ENCODE measurements at regions not wholly inside any gene's neighbourhood (a gene's known extent, or its start where the extent isn't known, plus 50 kb on each side); places are given as distances from the start of the nearest gene placed in this dataset.

- no peak for TF ChIP-seq CTCF (IDR thresholded peaks at IDR 0.05; ENCODE audit: insufficient read depth, low read length, poor library complexity, severe bottlenecking)
- TF ChIP-seq EZH2phosphoT487 (conservative IDR thresholded peaks at IDR 0.05; ENCODE audit: low read length): no peak
Observed at GRCh38 chr20:53763707-53764414, 170.2 kb upstream of the ZNF217 start.

Measured in SU-DHL-6 (cell line).